Right hindlimb (tissue), 1 donor: ENCODE measurements at regions not wholly inside any gene's neighbourhood (a gene's known extent, or its start where the extent isn't known, plus 50 kb on each side); places are given as distances from the start of the nearest gene placed in this dataset.
A peak's percentile ranks its signal among the peaks of the same experiment; 100 is the strongest.
"Not testable (repeated sequence)": the region's sequence is repeated elsewhere in the genome, so short reads cannot be mapped to it uniquely, and the experiment has no call there.

Source experiments
- DNase-seq: peaks from one replicate; pipeline ENCODE4 v3.0.0-alpha.2; 2018

GRCh38 chr11:43035086-43035485 is 276.7 kb upstream of the API5 start:
- no peak for DNase-seq

- no peak for DNase-seq
These were observed 258.0 kb upstream of the API5 start for GRCh38 chr11:43053638-43054412.

- no peak for DNase-seq
These were observed 244.1 kb upstream of the API5 start for GRCh38 chr11:43067681-43068080.

GRCh38 chr11:43071338-43071737 is 240.5 kb upstream of the API5 start:
- DNase-seq: no peak

GRCh38 chr11:43072096-43072495 is 239.7 kb upstream of the API5 start:
- DNase-seq: no peak

GRCh38 chr11:43072911-43073310 is 238.9 kb upstream of the API5 start:
- DNase-seq: no peak

- DNase-seq: no peak
These were observed 237.0 kb upstream of the API5 start for GRCh38 chr11:43074810-43075209.

- DNase-seq: no peak
These were observed 210.7 kb upstream of the API5 start for GRCh38 chr11:43101113-43101512.

- DNase-seq: no peak
These were observed 195.7 kb upstream of the API5 start for GRCh38 chr11:43116071-43116470.

GRCh38 chr11:43119275-43119970 is 192.4 kb upstream of the API5 start:
- DNase-seq: no peak

GRCh38 chr11:43122546-43122945 is 189.2 kb upstream of the API5 start:
- DNase-seq: no peak

- DNase-seq: no peak
These were observed 188.4 kb upstream of the API5 start for GRCh38 chr11:43123443-43123842.

- DNase-seq: no peak
These were observed 187.4 kb upstream of the API5 start for GRCh38 chr11:43124272-43124935.

GRCh38 chr11:43129329-43129728 is 182.5 kb upstream of the API5 start:
- no peak for DNase-seq

- DNase-seq: peak; percentile 33
These were observed 181.2 kb upstream of the API5 start for GRCh38 chr11:43130616-43131015.

- no peak for DNase-seq
These were observed 175.7 kb upstream of the API5 start for GRCh38 chr11:43135966-43136534.

GRCh38 chr11:43138621-43139140 is 173.1 kb upstream of the API5 start:
- no peak for DNase-seq

- DNase-seq: no peak
These were observed 166.1 kb upstream of the API5 start for GRCh38 chr11:43145653-43146052.

GRCh38 chr11:43150697-43151096 is 161.1 kb upstream of the API5 start:
- DNase-seq: no peak

- DNase-seq: no peak
These were observed 147.0 kb upstream of the API5 start for GRCh38 chr11:43164831-43165230.

GRCh38 chr11:43165393-43165792 is 146.4 kb upstream of the API5 start:
- DNase-seq: not testable (repeated sequence)

- DNase-seq: not testable (repeated sequence)
These were observed 143.6 kb upstream of the API5 start for GRCh38 chr11:43168241-43168640.

GRCh38 chr11:43172477-43172876 is 139.3 kb upstream of the API5 start:
- DNase-seq: no peak
